ENCODE measurements at regions not wholly inside any gene's neighbourhood (a gene's known extent, or its start where the extent isn't known, plus 50 kb on each side); places are given as distances from the start of the nearest gene placed in this dataset.
"Not testable (repeated sequence)": the region's sequence is repeated elsewhere in the genome, so short reads cannot be mapped to it uniquely, and the experiment has no call there.

GRCh38 chr6:8299034-8299433 is 136.3 kb downstream of the SLC35B3 start:
- ChIA-PET POLR2A (no interaction called here), CTCF (no interaction called here)

GRCh38 chr6:8282946-8283345 is 152.4 kb downstream of the SLC35B3 start:
- DNase-seq (ENCODE audit: extremely low spot score); POLR2A ChIA-PET; CTCF ChIA-PET: not testable (repeated sequence)

More at GRCh38 chr6:8299034-8299433, 136.3 kb downstream of the SLC35B3 start:
- TF ChIP-seq HDGF (IDR thresholded peaks at IDR 0.05; ENCODE audit: borderline replicate concordance): no peak
- DNase-seq (ENCODE audit: extremely low spot score): no peak

GRCh38 chr6:8282380-8282779 is 153.0 kb downstream of the SLC35B3 start:
- TF ChIP-seq FOXM1 (IDR thresholded peaks at IDR 0.05; ENCODE audit: borderline replicate concordance) (no peak), LEF1 (IDR thresholded peaks at IDR 0.05; ENCODE audit: borderline replicate concordance) (no peak), CTBP1 (IDR thresholded peaks at IDR 0.05; ENCODE audit: borderline replicate concordance) (no peak), FOXA1 (IDR thresholded peaks at IDR 0.05) (no peak), PKNOX1 (IDR thresholded peaks at IDR 0.05) (no peak), FOXK2 (IDR thresholded peaks at IDR 0.05) (no peak)
- ChIA-PET CTCF (no interaction called here), POLR2A (no interaction called here)
- no peak for DNase-seq (ENCODE audit: extremely low spot score)

GRCh38 chr6:8279041-8279805 is 156.1 kb downstream of the SLC35B3 start:
- ChIA-PET POLR2A (no interaction called here), CTCF (interaction anchor here (0.6 kb wide), 1 partner anchor 141 kb away, joined by 3 read pairs; no protein-coding TSS in a partner anchor)
- TF ChIP-seq BHLHE40 (IDR thresholded peaks at IDR 0.05; ENCODE audit: borderline replicate concordance): no peak
- TF ChIP-seq FOXA1 (IDR thresholded peaks at IDR 0.05): no peak
- TF ChIP-seq LEF1 (IDR thresholded peaks at IDR 0.05; ENCODE audit: borderline replicate concordance): no peak
- no peak for TF ChIP-seq NFRKB (IDR thresholded peaks at IDR 0.05)
- no peak for TF ChIP-seq ARNT (IDR thresholded peaks at IDR 0.05)
- TF ChIP-seq PKNOX1 (IDR thresholded peaks at IDR 0.05): 0 out of 2 replicates have a peak, but pooled peaks have one; percentile 8
- TF ChIP-seq SP1 (IDR thresholded peaks at IDR 0.05): no peak
- no peak for TF ChIP-seq SUZ12 (IDR thresholded peaks at IDR 0.05)
- TF ChIP-seq FOXM1 (IDR thresholded peaks at IDR 0.05; ENCODE audit: borderline replicate concordance): no peak
- DNase-seq (ENCODE audit: extremely low spot score): no peak

GRCh38 chr6:8278562-8278961 is 156.8 kb downstream of the SLC35B3 start:
- POLR2A ChIA-PET: no interaction called here
- TF ChIP-seq SP1 (IDR thresholded peaks at IDR 0.05): no peak
- TF ChIP-seq FOXA1 (IDR thresholded peaks at IDR 0.05): no peak

GRCh38 chr6:8277769-8278168 is 157.6 kb downstream of the SLC35B3 start:
- TF ChIP-seq PKNOX1 (IDR thresholded peaks at IDR 0.05): no peak
- TF ChIP-seq SP1 (IDR thresholded peaks at IDR 0.05): no peak
- no peak for DNase-seq (ENCODE audit: extremely low spot score)
- ChIA-PET CTCF (no interaction called here), POLR2A (no interaction called here)

More at GRCh38 chr6:8278562-8278961, 156.8 kb downstream of the SLC35B3 start:
- CTCF ChIA-PET: interaction anchor here (0.6 kb wide), 1 partner anchor 142 kb away, joined by 3 read pairs; no protein-coding TSS in a partner anchor
- DNase-seq (ENCODE audit: extremely low spot score): no peak

GRCh38 chr6:8276148-8276547 is 159.2 kb downstream of the SLC35B3 start:
- TF ChIP-seq FOXM1 (IDR thresholded peaks at IDR 0.05; ENCODE audit: borderline replicate concordance) (no peak), CTBP1 (IDR thresholded peaks at IDR 0.05; ENCODE audit: borderline replicate concordance) (no peak), ELF4 (IDR thresholded peaks at IDR 0.05) (no peak)
- CTCF ChIA-PET: no interaction called here
- POLR2A ChIA-PET: no interaction called here
- DNase-seq (ENCODE audit: extremely low spot score): no peak

GRCh38 chr6:8275667-8276066 is 159.7 kb downstream of the SLC35B3 start:
- ChIA-PET POLR2A (no interaction called here), CTCF (no interaction called here)
- no peak for DNase-seq (ENCODE audit: extremely low spot score)
- TF ChIP-seq NFRKB (IDR thresholded peaks at IDR 0.05) (no peak), TARDBP (IDR thresholded peaks at IDR 0.05) (no peak), HDGF (IDR thresholded peaks at IDR 0.05; ENCODE audit: borderline replicate concordance) (no peak), PKNOX1 (IDR thresholded peaks at IDR 0.05) (no peak), CTBP1 (IDR thresholded peaks at IDR 0.05; ENCODE audit: borderline replicate concordance) (no peak), BHLHE40 (IDR thresholded peaks at IDR 0.05; ENCODE audit: borderline replicate concordance) (no peak), FOXK2 (IDR thresholded peaks at IDR 0.05) (no peak)

All from HEK293T (cell line).